Stimulated activated CD4-positive, alpha-beta T cell treated with anti-CD3 and anti-CD28 coated beads, Interleukin-4, amount 100 ng/mL, for 1 hour (primary cell): ENCODE measurements at regions not wholly inside any gene's neighbourhood (a gene's known extent, or its start where the extent isn't known, plus 50 kb on each side); places are given as distances from the start of the nearest gene placed in this dataset.
A peak's percentile ranks its signal among the peaks of the same experiment; 100 is the strongest.

Experiments used
- DNase-seq: peaks from one replicate; pipeline ENCODE4 v3.0.0-alpha.2; 2020

GRCh38 chr9:32220750-32221149, 163.7 kb upstream of the ACO1 start:
- DNase-seq, result no peak

GRCh38 chr9:32234451-32234850, 150.0 kb upstream of the ACO1 start:
- DNase-seq, result no peak

- no peak for DNase-seq
These were observed 137.3 kb upstream of the ACO1 start for GRCh38 chr9:32247168-32247567.

GRCh38 chr9:32248189-32248712, 136.2 kb upstream of the ACO1 start:
- DNase-seq, result no peak

- DNase-seq, result peak; percentile 2
These were observed 132.9 kb upstream of the ACO1 start for GRCh38 chr9:32251539-32251938.

- DNase-seq, result no peak
These were observed 130.7 kb upstream of the ACO1 start for GRCh38 chr9:32253731-32254130.

- no peak for DNase-seq
These were observed 129.4 kb upstream of the ACO1 start for GRCh38 chr9:32255026-32255425.

- DNase-seq, result no peak
These were observed 126.0 kb upstream of the ACO1 start for GRCh38 chr9:32258482-32258881.

GRCh38 chr9:32260151-32260862, 124.1 kb upstream of the ACO1 start:
- DNase-seq, result no peak

- no peak for DNase-seq
These were observed 120.1 kb upstream of the ACO1 start for GRCh38 chr9:32264170-32264864.

- DNase-seq, result no peak
These were observed 119.4 kb upstream of the ACO1 start for GRCh38 chr9:32265037-32265436.

GRCh38 chr9:32278991-32279390, 105.5 kb upstream of the ACO1 start:
- no peak for DNase-seq

- no peak for DNase-seq
These were observed 94.7 kb upstream of the ACO1 start for GRCh38 chr9:32289756-32290155.

- DNase-seq, result no peak
These were observed 93.1 kb upstream of the ACO1 start for GRCh38 chr9:32291370-32291769.

GRCh38 chr9:32292611-32293010, 91.8 kb upstream of the ACO1 start:
- DNase-seq, result no peak

- DNase-seq, result no peak
These were observed 91.4 kb upstream of the ACO1 start for GRCh38 chr9:32293091-32293490.

- DNase-seq, result no peak
These were observed 90.3 kb upstream of the ACO1 start for GRCh38 chr9:32294106-32294505.

GRCh38 chr9:32300373-32300772, 84.1 kb upstream of the ACO1 start:
- no peak for DNase-seq

- DNase-seq, result no peak
These were observed 79.9 kb upstream of the ACO1 start for GRCh38 chr9:32304495-32304894.

GRCh38 chr9:32306006-32306405, 78.4 kb upstream of the ACO1 start:
- no peak for DNase-seq

GRCh38 chr9:32319312-32319929, 65.0 kb upstream of the ACO1 start:
- DNase-seq, result no peak

- no peak for DNase-seq
These were observed 61.8 kb upstream of the ACO1 start for GRCh38 chr9:32322622-32323021.

- DNase-seq, result no peak
These were observed 58.3 kb upstream of the ACO1 start for GRCh38 chr9:32326146-32326545.

- DNase-seq, result no peak
These were observed 53.2 kb upstream of the ACO1 start for GRCh38 chr9:32331240-32331639.
